H1 (cell line): ENCODE measurements at regions not wholly inside any gene's neighbourhood (a gene's known extent, or its start where the extent isn't known, plus 50 kb on each side); places are given as distances from the start of the nearest gene placed in this dataset.

Experiments
- CTCF ChIA-PET: fragments of 300-600 bp; sonication (Branson Sonifier 250); formaldehyde crosslinking; loops from one replicate; lab custom pipeline; 2021; ENCODE audit not compliant: partially characterized antibody; lab: Charles Lee
- POLR2A ChIA-PET: fragments of 300-600 bp; sonication (Branson Sonifier 250); formaldehyde crosslinking; loops from one replicate; lab custom pipeline; 2021; ENCODE audit warnings: inconsistent platforms; ENCODE audit not compliant: partially characterized antibody; lab: Charles Lee
- DNase-seq, 2 experiments: peaks; one replicate each; pipeline versions ENCODE4 v3.0.0 to v3.0.0-alpha.2; 2010 to 2022; ENCODE audit warnings: low spot score in 2 of 2, low read depth in 1 of 2, mixed read lengths in 1 of 2
- FAIRE-seq: peaks from 2 replicates; lab custom pipeline; 2011; peaks lifted over from hg19 to GRCh38; lab: Jason Lieb, UNC
- H2AFZ ChIP-seq: 2 replicates; pipeline ENCODE4 v1.8.1; 2012; ENCODE audit warnings: low read length, inconsistent platforms
- H2AK5ac ChIP-seq: 2 replicates; pipeline ENCODE4 v1.6.1; 2013; ENCODE audit warnings: low read depth, low read length
- H2BK120ac ChIP-seq: replicated peaks from 2 replicates; pipeline ENCODE3; 2013; ENCODE audit warnings: low read depth, low read length, inconsistent platforms
- H2BK12ac ChIP-seq: 2 replicates; pipeline ENCODE4 v1.6.1; 2013; ENCODE audit warnings: low read depth, low read length
- H2BK15ac ChIP-seq: 2 replicates; pipeline ENCODE4 v1.6.1; 2013; ENCODE audit warnings: low read length
- H2BK20ac ChIP-seq: 2 replicates; pipeline ENCODE4 v1.6.1; 2013; ENCODE audit warnings: low read length
- H2BK5ac ChIP-seq: 2 replicates; pipeline ENCODE4 v1.6.1; 2013; ENCODE audit warnings: low read depth, low read length
- H3K14ac ChIP-seq: 2 replicates; pipeline ENCODE4 v1.6.1; 2013; ENCODE audit warnings: inconsistent platforms; ENCODE audit not compliant: insufficient read length
- H3K18ac ChIP-seq: 2 replicates; pipeline ENCODE4 v1.6.1; 2013; ENCODE audit warnings: low read length; ENCODE audit errors: extremely low read depth
- H3K23ac ChIP-seq: 2 replicates; pipeline ENCODE4 v1.6.1; 2013; ENCODE audit warnings: inconsistent platforms; ENCODE audit not compliant: insufficient read length
- H3K23me2 ChIP-seq: 2 replicates; pipeline ENCODE4 v1.6.1; 2013; ENCODE audit warnings: low read depth, low read length
- H3K27ac ChIP-seq: 2 replicates; pipeline ENCODE4 v1.6.1; 2011; ENCODE audit warnings: low read depth, low read length, inconsistent platforms
- H3K27me3 ChIP-seq, 4 experiments: replicated peaks in 1 of 4; 1 replicate in 1 of 4; 2 replicates in 3 of 4; pipeline versions ENCODE4 v1.6.1 to v1.8.1; 2011 to 2013; ENCODE audit warnings: low read length in 3 of 4, mild to moderate bottlenecking in 3 of 4, inconsistent platforms in 2 of 4, mixed read lengths in 2 of 4, moderate library complexity in 1 of 4; ENCODE audit not compliant: control insufficient read depth in 3 of 4, insufficient read depth in 3 of 4; ENCODE audit errors: extremely low read depth in 1 of 4
- H3K36me3 ChIP-seq, 4 experiments: 2 replicates each; pipeline versions ENCODE4 v1.6.1 to v1.8.1; 2011 to 2013; ENCODE audit warnings: mild to moderate bottlenecking in 4 of 4, low read length in 3 of 4, moderate library complexity in 2 of 4, control low read depth in 1 of 4, inconsistent platforms in 1 of 4; ENCODE audit not compliant: insufficient read depth in 4 of 4, control insufficient read depth in 2 of 4
- H3K4ac ChIP-seq: replicated peaks from 2 replicates; pipeline ENCODE3; 2013; ENCODE audit warnings: low read length, low read depth, mixed read lengths, inconsistent platforms; ENCODE audit not compliant: insufficient read length
- H3K4me1 ChIP-seq, 4 experiments: replicated peaks in 1 of 4; 1 replicate in 1 of 4; 2 replicates in 3 of 4; pipeline versions ENCODE4 v1.6.1 to v1.8.1; 2011 to 2013; ENCODE audit warnings: low read length in 3 of 4, inconsistent platforms in 2 of 4, mixed read lengths in 1 of 4; ENCODE audit not compliant: insufficient read depth in 4 of 4, control insufficient read depth in 3 of 4
- H3K4me2 ChIP-seq, 2 experiments: 2 replicates each; pipeline versions ENCODE4 v1.6.1 to v1.8.1; 2011 to 2013; ENCODE audit warnings: low read depth in 2 of 2, low read length in 2 of 2, control low read depth in 1 of 2, inconsistent platforms in 1 of 2, mild to moderate bottlenecking in 1 of 2; ENCODE audit not compliant: insufficient read depth in 1 of 2
- H3K4me3 ChIP-seq, 4 experiments: fragments of 200-600, 300-600 bp in 1 of 4; sonication (generic), shearing (Covaris generic), sonication (Bioruptor Twin) in 1 of 4; 2 replicates each; pipeline versions ENCODE4 v1.5.1 to v1.8.1; 2011 to 2016; ENCODE audit warnings: low read length in 4 of 4, low read depth in 3 of 4, control low read depth in 2 of 4, inconsistent platforms in 2 of 4, mild to moderate bottlenecking in 2 of 4, mixed read lengths in 1 of 4, moderate library complexity in 1 of 4; ENCODE audit not compliant: insufficient read depth in 2 of 4; ENCODE audit errors: extremely low read depth in 1 of 4
- H3K56ac ChIP-seq: replicated peaks from 2 replicates; pipeline ENCODE3; 2013; ENCODE audit warnings: low read depth, mild to moderate bottlenecking, mixed read lengths, low read length, inconsistent platforms; ENCODE audit not compliant: insufficient read length
- H3K79me1 ChIP-seq: 2 replicates; pipeline ENCODE4 v1.6.1; 2013; ENCODE audit warnings: low read depth, low read length, control low read depth
- H3K79me2 ChIP-seq, 2 experiments: 2 replicates each; pipeline versions ENCODE4 v1.6.1 to v1.8.1; 2012 to 2013; ENCODE audit warnings: low read length in 2 of 2, mild to moderate bottlenecking in 2 of 2, inconsistent platforms in 1 of 2; ENCODE audit not compliant: insufficient read depth in 2 of 2, control insufficient read depth in 1 of 2
- H3K9ac ChIP-seq, 4 experiments: replicated peaks in 1 of 4; 1 replicate in 1 of 4; 2 replicates in 3 of 4; pipeline versions ENCODE4 v1.6.1 to v1.8.1; 2011 to 2013; ENCODE audit warnings: low read depth in 3 of 4, low read length in 3 of 4, control low read depth in 2 of 4, mild to moderate bottlenecking in 2 of 4, moderate library complexity in 2 of 4, inconsistent platforms in 1 of 4; ENCODE audit errors: extremely low read depth in 1 of 4
- H3K9me3 ChIP-seq, 2 experiments: 2 replicates each; pipeline versions ENCODE4 v1.6.1 to v1.8.1; 2012 to 2013; ENCODE audit warnings: mild to moderate bottlenecking in 2 of 2, moderate library complexity in 2 of 2, control low read depth in 1 of 2, inconsistent platforms in 1 of 2, low read depth in 1 of 2, low read length in 1 of 2, mixed read lengths in 1 of 2; ENCODE audit not compliant: insufficient read depth in 2 of 2
- H4K20me1 ChIP-seq, 2 experiments: replicated peaks in 1 of 2; 2 replicates each; pipeline versions ENCODE3 to v1.8.1; 2011 to 2013; ENCODE audit warnings: inconsistent platforms in 2 of 2, low read length in 2 of 2, mild to moderate bottlenecking in 1 of 2; ENCODE audit not compliant: insufficient read depth in 2 of 2, control insufficient read depth in 1 of 2
- H4K5ac ChIP-seq: 2 replicates; pipeline ENCODE4 v1.6.1; 2013; ENCODE audit warnings: low read length, low read depth, mixed read lengths, inconsistent platforms; ENCODE audit not compliant: insufficient read length
- H4K8ac ChIP-seq: 2 replicates; pipeline ENCODE4 v1.8.0; 2013; ENCODE audit warnings: mild to moderate bottlenecking, moderate library complexity, low read length, inconsistent platforms; ENCODE audit not compliant: insufficient read depth; ENCODE audit errors: extremely low read depth
- H4K91ac ChIP-seq: replicated peaks from 2 replicates; pipeline ENCODE3; 2013; ENCODE audit warnings: low read length, mixed read lengths, inconsistent platforms; ENCODE audit not compliant: insufficient read length
- ASH2L ChIP-seq: fragments of 200-600, 300-600 bp; sonication (generic); IDR thresholded peaks from one replicate; pipeline ENCODE4 v1.7.1; 2017; ENCODE audit warnings: low read length
- EZH2 ChIP-seq: fragments of 200-600 bp; sonication (generic); IDR thresholded peaks from 2 replicates; pipeline ENCODE4 v1.7.1; 2012; ENCODE audit warnings: low read depth, mild to moderate bottlenecking, moderate library complexity, low read length, inconsistent platforms; ENCODE audit not compliant: severe bottlenecking
- GABPA ChIP-seq: IDR thresholded peaks from 2 replicates; pipeline ENCODE4 v1.6.1; 2011; ENCODE audit warnings: mild to moderate bottlenecking, low read length, moderate library complexity, borderline replicate concordance; ENCODE audit not compliant: insufficient read depth
- HDAC2 ChIP-seq, 2 experiments: fragments of 300-600 bp in 1 of 2; sonication (generic) in 1 of 2; IDR thresholded peaks; 2 replicates each; pipeline ENCODE4 v1.6.1; 2011 to 2012; ENCODE audit warnings: low read depth in 2 of 2, low read length in 2 of 2, mild to moderate bottlenecking in 2 of 2, moderate library complexity in 2 of 2, borderline replicate concordance in 1 of 2, inconsistent platforms in 1 of 2
- JUN ChIP-seq: IDR thresholded peaks from 2 replicates; pipeline ENCODE4 v1.6.1; 2011; ENCODE audit warnings: low read depth, mild to moderate bottlenecking, improper control_type of control experiment, low read length
- JUND ChIP-seq: IDR thresholded peaks from 2 replicates; pipeline ENCODE4 v1.6.1; 2011; ENCODE audit warnings: mild to moderate bottlenecking, improper control_type of control experiment, low read length
- KDM1A ChIP-seq: fragments of 200-600, 300-600 bp; sonication (generic); IDR thresholded peaks from 2 replicates; pipeline ENCODE4 v1.7.1; 2016; ENCODE audit warnings: mild to moderate bottlenecking, low read length, borderline replicate concordance
- PHF8 ChIP-seq: fragments of 200-600 bp; sonication (generic); conservative IDR thresholded peaks from 2 replicates; pipeline ENCODE4 v1.7.1; 2012; ENCODE audit warnings: low read depth, mild to moderate bottlenecking, inconsistent platforms, low read length, moderate library complexity
- POLR2AphosphoS5 ChIP-seq: IDR thresholded peaks from 2 replicates; pipeline ENCODE4 v1.6.1; 2011; ENCODE audit warnings: low read depth, low read length
- RXRA ChIP-seq: IDR thresholded peaks from 2 replicates; pipeline ENCODE4 v1.6.1; 2011; ENCODE audit warnings: low read depth, mild to moderate bottlenecking, low read length, moderate library complexity; ENCODE audit not compliant: insufficient read depth
- SIN3A ChIP-seq, 2 experiments: IDR thresholded peaks in 1 of 2; conservative IDR thresholded peaks in 1 of 2; 2 replicates each; pipeline ENCODE4 v1.6.1; 2011 to 2012; ENCODE audit warnings: low read length in 2 of 2, improper control_type of control experiment in 1 of 2, low read depth in 1 of 2, mild to moderate bottlenecking in 1 of 2
- SIX5 ChIP-seq: IDR thresholded peaks from 2 replicates; pipeline ENCODE4 v1.6.1; 2011; ENCODE audit warnings: mild to moderate bottlenecking, low read depth, low read length
- SP4 ChIP-seq: IDR thresholded peaks from 2 replicates; pipeline ENCODE4 v1.6.1; 2012; ENCODE audit warnings: low read length, inconsistent platforms
- TAF1 ChIP-seq: IDR thresholded peaks from 2 replicates; pipeline ENCODE4 v1.6.1; 2011; ENCODE audit warnings: mild to moderate bottlenecking, low read depth, low read length
- ZNF274 ChIP-seq: IDR thresholded peaks from 2 replicates; pipeline ENCODE4 v1.7.0; 2012; ENCODE audit warnings: low read length, borderline replicate concordance; ENCODE audit errors: extremely low read depth
- WGBS, 2 experiments: shearing (Covaris generic) in 1 of 2; methylation state at CpG; one replicate each; pipeline versions ENCODE4 v1.1.6 to v1.1.7; 2013 to 2015; ENCODE audit warnings: low lambda C conversion rate in 2 of 2, mixed read lengths in 2 of 2, inconsistent platforms in 1 of 2, low coverage in 1 of 2, missing lambda C conversion rate in 1 of 2; ENCODE audit not compliant: insufficient replicate concordance in 2 of 2, insufficient coverage in 1 of 2, insufficient read length in 1 of 2; ENCODE audit errors: extremely low coverage in 1 of 2, missing lambda C conversion rate in 1 of 2; 5-methylcytosine and 5-hydroxymethylcytosine counted together

- H2AFZ ChIP-seq, result no peak overlapping the region
- H2BK120ac ChIP-seq, result no peak overlapping the region
- H3K56ac ChIP-seq, result no peak overlapping the region
- FAIRE-seq, result no peak
- no peak overlapping the region for H4K91ac ChIP-seq
- no peak overlapping the region for H2BK5ac ChIP-seq
- no peaks in the 10 kb centered on the region for H3K36me3 ChIP-seq
- H2BK12ac ChIP-seq, result no peak overlapping the region
- no peak overlapping the region for H3K23ac ChIP-seq
- H3K27me3 ChIP-seq, result no peaks in the 10 kb centered on the region
- DNase-seq, result no peak
- H3K27ac ChIP-seq, result no peak overlapping the region
- no peaks in the 10 kb centered on the region for H3K4me1 ChIP-seq
- no peaks in the 10 kb centered on the region for H3K79me2 ChIP-seq
- no peak overlapping the region for H3K4ac ChIP-seq
- ChIA-PET POLR2A (no interaction called here), CTCF (interaction anchor here (0.6 kb wide), 1 partner anchor 114 kb away, joined by 3 read pairs; no protein-coding TSS in a partner anchor)
- no peaks in the 10 kb centered on the region for H3K79me1 ChIP-seq
- H3K9me3 ChIP-seq, result no peaks in the 10 kb centered on the region
- no peak overlapping the region for H4K8ac ChIP-seq
- H4K20me1 ChIP-seq, result no peaks in the 10 kb centered on the region
- H3K14ac ChIP-seq, result no peak overlapping the region
- H2AK5ac ChIP-seq, result no peak overlapping the region
- no peaks in the 10 kb centered on the region for H3K23me2 ChIP-seq
- WGBS, 2 experiments, result 96% methylated on average over 3 of the region's 3 CpGs; no CpG with 5 or more reads in 1 of the 2 experiments
- no peak overlapping the region for H3K18ac ChIP-seq
- H2BK20ac ChIP-seq, result no peak overlapping the region
- H4K5ac ChIP-seq, result no peak overlapping the region
- no peak overlapping the region for H2BK15ac ChIP-seq
- H3K4me2 ChIP-seq, result no peak overlapping the region
- H3K9ac ChIP-seq, result no peak overlapping the region
- no peak overlapping the region for H3K4me3 ChIP-seq
- TF ChIP-seq POLR2AphosphoS5, result no peak
- no peak for TF ChIP-seq ASH2L
- TF ChIP-seq SP4, result no peak
- TF ChIP-seq SIX5, result no peak
- TF ChIP-seq EZH2, result no peak
- no peak for TF ChIP-seq JUN
- TF ChIP-seq TAF1, result no peak
- no peak for TF ChIP-seq PHF8
- TF ChIP-seq KDM1A, result no peak
- TF ChIP-seq JUND, result no peak
- no peak for TF ChIP-seq GABPA
- no peak for TF ChIP-seq RXRA
- TF ChIP-seq ZNF274, result no peak
- no peak for TF ChIP-seq HDAC2 (IDR thresholded peaks at IDR 0.05; ENCODE audit: borderline replicate concordance in 1 of 2, low read depth in 2 of 2, low read length in 2 of 2)
- no peak for TF ChIP-seq SIN3A (conservative IDR thresholded peaks at IDR 0.05 in 1 of 2, IDR thresholded peaks at IDR 0.05 in 1 of 2; ENCODE audit: low read depth in 1 of 2, low read length in 2 of 2)
These were observed 890.7 kb upstream of the INTU start for GRCh38 chr4:126742048-126742447.
